SU-DHL-6 (cell line): ENCODE measurements at regions not wholly inside any gene's neighbourhood (a gene's known extent, or its start where the extent isn't known, plus 50 kb on each side); places are given as distances from the start of the nearest gene placed in this dataset.
"Not testable (repeated sequence)": the region's sequence is repeated elsewhere in the genome, so short reads cannot be mapped to it uniquely, and the experiment has no call there.

ENCODE experiments used
- H2AFZ ChIP-seq: fragments of 200-600 bp; sonication (generic); 2 replicates; pipeline ENCODE4 v1.6.1; 2014; ENCODE audit warnings: low read depth, mild to moderate bottlenecking, moderate library complexity, mixed read lengths, antibody characterized with exemption, low read length; ENCODE audit not compliant: severe bottlenecking
- H3F3A ChIP-seq: fragments of 200-600 bp; shearing (Covaris generic); 2 replicates; pipeline ENCODE4 v1.6.0; 2016; ENCODE audit warnings: antibody characterized with exemption, mild to moderate bottlenecking; ENCODE audit not compliant: insufficient read depth
- H3K27ac ChIP-seq: fragments of 200-600 bp; sonication (generic); 2 replicates; pipeline ENCODE4 v1.5.1; 2016; ENCODE audit warnings: low read depth, mild to moderate bottlenecking, low read length, moderate library complexity, mixed read lengths
- H3K27me3 ChIP-seq: fragments of 200-600 bp; sonication (generic), shearing (Covaris generic); 2 replicates; pipeline ENCODE4 v1.6.0; 2014; ENCODE audit warnings: mild to moderate bottlenecking, low read length
- H3K36me3 ChIP-seq: fragments of 200-600 bp; sonication (generic); 2 replicates; pipeline ENCODE4 v1.6.1; 2014; ENCODE audit warnings: mild to moderate bottlenecking, low read length, mixed read lengths
- H3K4me2 ChIP-seq: fragments of 300-600, 200-600 bp; shearing (Covaris generic), sonication (generic); 2 replicates; pipeline ENCODE4 v1.6.0; 2014; ENCODE audit warnings: low read length, low read depth, mild to moderate bottlenecking; ENCODE audit not compliant: poor library complexity, severe bottlenecking
- H3K4me3 ChIP-seq: fragments of 200-600 bp; sonication (generic); 2 replicates; pipeline ENCODE4 v1.5.1; 2014; ENCODE audit warnings: antibody characterized with exemption, low read length, mild to moderate bottlenecking, mixed read lengths; ENCODE audit not compliant: insufficient read depth, poor library complexity, severe bottlenecking
- H3K79me2 ChIP-seq: fragments of 200-600 bp; sonication (generic); 2 replicates; pipeline ENCODE4 v1.6.1; 2014; ENCODE audit warnings: mild to moderate bottlenecking, low read length, moderate library complexity; ENCODE audit not compliant: insufficient read depth
- H3K9ac ChIP-seq: fragments of 200-600 bp; sonication (generic); 2 replicates; pipeline ENCODE4 v1.7.0; 2014; ENCODE audit warnings: mild to moderate bottlenecking, low read length
- H3K9me2 ChIP-seq: fragments of 200-600 bp; sonication (generic); replicated peaks from 2 replicates; pipeline ENCODE4 v1.6.1; 2014; ENCODE audit warnings: low read length; ENCODE audit not compliant: insufficient read depth
- H3K9me3 ChIP-seq: fragments of 200-600 bp; sonication (generic); 2 replicates; pipeline ENCODE4 v1.6.1; 2014; ENCODE audit warnings: low read length, mixed read lengths; ENCODE audit not compliant: insufficient read depth
- H4K20me1 ChIP-seq: fragments of 200-600 bp; sonication (generic); 2 replicates; pipeline ENCODE4 v1.6.1; 2014; ENCODE audit warnings: low read depth, mild to moderate bottlenecking, antibody characterized with exemption, low read length, moderate library complexity, mixed read lengths
- CTCF ChIP-seq: fragments of 200-600 bp; sonication (generic); IDR thresholded peaks from one replicate; pipeline ENCODE4 v1.5.1; 2017; ENCODE audit warnings: antibody characterized with exemption, mild to moderate bottlenecking, low read length, moderate library complexity; ENCODE audit not compliant: insufficient read depth, poor library complexity, severe bottlenecking
- EZH2phosphoT487 ChIP-seq: fragments of 200-600 bp; sonication (generic), shearing (Covaris generic); conservative IDR thresholded peaks from 2 replicates; pipeline ENCODE4 v1.6.1; 2018; ENCODE audit warnings: mild to moderate bottlenecking, antibody characterized with exemption, low read length, moderate library complexity, mixed read lengths

- no peaks in the 10 kb centered on the region for H3K36me3 ChIP-seq
- H3K4me2 ChIP-seq: no peak overlapping the region
- H3K27me3 ChIP-seq: no peaks in the 10 kb centered on the region
- H3K9me3 ChIP-seq: no peaks in the 10 kb centered on the region
- no peaks in the 10 kb centered on the region for H3F3A ChIP-seq
- H3K9me2 ChIP-seq: no peaks in the 10 kb centered on the region
- no peak overlapping the region for H3K27ac ChIP-seq
- H3K4me3 ChIP-seq: no peak overlapping the region
- H4K20me1 ChIP-seq: no peaks in the 10 kb centered on the region
- H3K9ac ChIP-seq: no peak overlapping the region
- TF ChIP-seq EZH2phosphoT487 (no peak), CTCF (no peak)
- no peaks in the 10 kb centered on the region for H3K79me2 ChIP-seq
- no peak overlapping the region for H2AFZ ChIP-seq
Measured at GRCh38 chr5:61232490-61233050, 70.3 kb upstream of the SMIM15 start.

GRCh38 chr5:61234019-61234418 is 71.8 kb upstream of the SMIM15 start:
- Histone ChIP-seq H3K27ac (no peak overlapping the region), H3K79me2 (no peaks in the 10 kb centered on the region), H3F3A (no peaks in the 10 kb centered on the region), H3K4me2 (no peak overlapping the region), H3K36me3 (no peaks in the 10 kb centered on the region), H3K9me3 (no peaks in the 10 kb centered on the region), H2AFZ (no peak overlapping the region), H3K27me3 (no peaks in the 10 kb centered on the region), H4K20me1 (no peaks in the 10 kb centered on the region), H3K9me2 (no peaks in the 10 kb centered on the region), H3K4me3 (no peak overlapping the region), H3K9ac (no peak overlapping the region)
- TF ChIP-seq CTCF: no peak
- no peak for TF ChIP-seq EZH2phosphoT487

DNA sequence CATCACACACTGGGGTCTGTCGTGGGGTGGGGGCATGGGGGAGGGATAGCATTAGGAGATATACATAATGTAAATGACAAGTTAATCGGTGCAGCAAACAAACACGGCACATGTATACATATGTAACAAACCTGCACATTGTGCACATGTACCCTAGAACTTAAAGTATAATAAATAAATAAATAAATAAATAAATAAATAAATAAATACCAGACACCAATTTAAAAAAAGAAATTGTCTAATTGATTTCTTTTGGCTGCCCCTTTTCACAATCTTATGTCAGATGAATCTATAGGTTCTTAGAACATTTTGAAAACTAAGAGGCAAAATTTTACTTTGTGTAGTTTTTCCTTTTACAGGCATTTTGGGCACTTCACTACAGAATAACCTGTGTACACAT is 74.4 kb upstream of the SMIM15 start:
- not testable (repeated sequence) for H4K20me1 ChIP-seq, H3K27me3 ChIP-seq, H3K9me3 ChIP-seq, H2AFZ ChIP-seq, H3K4me3 ChIP-seq, H3K36me3 ChIP-seq, H3K27ac ChIP-seq, H3K9ac ChIP-seq, H3K9me2 ChIP-seq, H3K4me2 ChIP-seq, H3F3A ChIP-seq, H3K79me2 ChIP-seq

GRCh38 chr5:61245486-61245885 is 83.2 kb upstream of the SMIM15 start:
- Histone ChIP-seq H3F3A (no peaks in the 10 kb centered on the region), H3K27me3 (no peaks in the 10 kb centered on the region), H3K9ac (no peak overlapping the region), H3K36me3 (no peaks in the 10 kb centered on the region), H3K9me3 (no peaks in the 10 kb centered on the region), H3K9me2 (no peaks in the 10 kb centered on the region), H3K4me2 (no peak overlapping the region), H3K4me3 (no peak overlapping the region), H4K20me1 (no peaks in the 10 kb centered on the region), H3K27ac (no peak overlapping the region), H3K79me2 (no peaks in the 10 kb centered on the region), H2AFZ (no peak overlapping the region)
- TF ChIP-seq CTCF (no peak), EZH2phosphoT487 (no peak)
